WTC11 (cell line): ENCODE measurements at regions not wholly inside any gene's neighbourhood (a gene's known extent, or its start where the extent isn't known, plus 50 kb on each side); places are given as distances from the start of the nearest gene placed in this dataset.

ENCODE experiments used
- ATAC-seq: fragments of 200-7000 bp; cut with Tn5 transposase; 2 replicates; pipeline ENCODE4 v1.10.0; 2021; ENCODE audit warnings: mild to moderate bottlenecking, moderate library complexity
- CTCF ChIA-PET: fragments of 300-600 bp; sonication (Branson Sonifier 250); formaldehyde crosslinking; loops from one replicate; lab custom pipeline; 2021; ENCODE audit warnings: antibody characterized with exemption; lab: Charles Lee
- POLR2A ChIA-PET: fragments of 350-600 bp; sonication (Branson Sonifier 250); formaldehyde crosslinking; loops from one replicate; lab custom pipeline; 2021; ENCODE audit warnings: antibody characterized with exemption; lab: Charles Lee
- DNase-seq: peaks from one replicate; pipeline ENCODE4 v3.0.0; 2021; ENCODE audit warnings: low spot score
- H3K27ac Mint-ChIP-seq: 2 replicates; pipeline ENCODE4 v1.8.0; 2021; ENCODE audit warnings: mixed read lengths
- H3K27me3 Mint-ChIP-seq: 2 replicates; pipeline ENCODE4 v1.8.0; 2021; ENCODE audit warnings: low read depth, mild to moderate bottlenecking, moderate library complexity, mixed read lengths
- H3K36me3 Mint-ChIP-seq: 2 replicates; pipeline ENCODE4 v1.8.0; 2021; ENCODE audit warnings: mixed read lengths
- H3K4me1 Mint-ChIP-seq: 2 replicates; pipeline ENCODE4 v1.8.0; 2022; ENCODE audit warnings: mixed read lengths
- H3K4me3 Mint-ChIP-seq: 2 replicates; pipeline ENCODE4 v1.8.0; 2021; ENCODE audit warnings: mild to moderate bottlenecking, moderate library complexity, mixed read lengths
- H3K9me3 Mint-ChIP-seq: 2 replicates; pipeline ENCODE4 v1.8.0; 2021; ENCODE audit warnings: mixed read lengths
- CBFB ChIP-seq: sonication (generic); formaldehyde crosslinking; IDR thresholded peaks from 2 replicates; pipeline ENCODE4 v1.8.1; 2022; ENCODE audit warnings: mild to moderate bottlenecking, low read depth, missing genetic modification reagents
- CREB1 ChIP-seq: sonication (generic); formaldehyde crosslinking; IDR thresholded peaks from 2 replicates; pipeline ENCODE4 v1.8.0; 2023; ENCODE audit warnings: mild to moderate bottlenecking, missing genetic modification reagents
- ESRRA ChIP-seq: sonication (generic); formaldehyde crosslinking; IDR thresholded peaks from 2 replicates; pipeline ENCODE4 v1.8.1; 2022; ENCODE audit warnings: mild to moderate bottlenecking, missing genetic modification reagents, borderline replicate concordance
- FOXK1 ChIP-seq: sonication (generic); formaldehyde crosslinking; IDR thresholded peaks from 2 replicates; pipeline ENCODE4 v1.8.0; 2022; ENCODE audit warnings: mild to moderate bottlenecking, moderate library complexity, missing genetic modification reagents
- FOXP1 ChIP-seq: sonication (generic); formaldehyde crosslinking; IDR thresholded peaks from 2 replicates; pipeline ENCODE4 v1.8.0; 2022; ENCODE audit warnings: missing genetic modification reagents, mild to moderate bottlenecking, moderate library complexity, borderline replicate concordance
- HMGA2 ChIP-seq: fragments of 250-450 bp; sonication (Bioruptor Pico); IDR thresholded peaks from 2 replicates; pipeline ENCODE4 v1.4.0; 2021; ENCODE audit warnings: mild to moderate bottlenecking, moderate library complexity
- MYBL2 ChIP-seq: sonication (generic); formaldehyde crosslinking; IDR thresholded peaks from 2 replicates; pipeline ENCODE4 v1.8.1; 2023; ENCODE audit warnings: mild to moderate bottlenecking, moderate library complexity, missing genetic modification reagents
- NR1H2 ChIP-seq: sonication (generic); formaldehyde crosslinking; IDR thresholded peaks from 2 replicates; pipeline ENCODE4 v1.9.0; 2021; ENCODE audit warnings: mild to moderate bottlenecking, moderate library complexity, missing genetic modification reagents
- RORB ChIP-seq: fragments of 250-450 bp; sonication (Bioruptor Pico); IDR thresholded peaks from 2 replicates; pipeline ENCODE4 v1.9.0; 2021; ENCODE audit warnings: mild to moderate bottlenecking
- SMAD3 ChIP-seq: sonication (generic); formaldehyde crosslinking; IDR thresholded peaks from 2 replicates; pipeline ENCODE4 v1.8.0; 2022; ENCODE audit warnings: missing genetic modification reagents, mild to moderate bottlenecking, borderline replicate concordance
- TCF7 ChIP-seq: sonication (generic); formaldehyde crosslinking; IDR thresholded peaks from 2 replicates; pipeline ENCODE4 v1.8.0; 2022; ENCODE audit warnings: mild to moderate bottlenecking, low read depth, missing genetic modification reagents, moderate library complexity
- TEAD4 ChIP-seq: sonication (generic); formaldehyde crosslinking; IDR thresholded peaks from 2 replicates; pipeline ENCODE4 v1.8.0; 2022; ENCODE audit warnings: mild to moderate bottlenecking, missing genetic modification reagents
- ZNF219 ChIP-seq: sonication (generic); formaldehyde crosslinking; IDR thresholded peaks from 2 replicates; pipeline ENCODE4 v1.8.0; 2023; ENCODE audit warnings: missing genetic modification reagents, mild to moderate bottlenecking, borderline replicate concordance
- ZNF416 ChIP-seq: fragments of 250-450 bp; sonication (Bioruptor Pico); IDR thresholded peaks from 2 replicates; pipeline ENCODE4 v1.9.0; 2021; ENCODE audit warnings: mild to moderate bottlenecking, inconsistent platforms
- TF ChIP-seq, protein P1 (sequence below): sonication (generic); formaldehyde crosslinking; IDR thresholded peaks from 2 replicates; pipeline ENCODE4 v1.8.1; 2023; ENCODE audit warnings: mild to moderate bottlenecking, moderate library complexity, missing genetic modification reagents
- TF ChIP-seq, protein P2 (sequence below): sonication (generic); formaldehyde crosslinking; IDR thresholded peaks from 2 replicates; pipeline ENCODE4 v1.8.1; 2023; ENCODE audit warnings: mild to moderate bottlenecking, missing genetic modification reagents, moderate library complexity
- TF ChIP-seq, protein P3 (sequence below): fragments of 250-450 bp; sonication (Bioruptor Pico); IDR thresholded peaks from 2 replicates; pipeline ENCODE4 v1.9.0; 2021; ENCODE audit warnings: mild to moderate bottlenecking
- TF ChIP-seq, protein P4 (sequence below): fragments of 250-450 bp; sonication (Bioruptor Pico); IDR thresholded peaks from 2 replicates; pipeline ENCODE4 v1.9.0; 2021; ENCODE audit warnings: mild to moderate bottlenecking, borderline replicate concordance

DNA sequence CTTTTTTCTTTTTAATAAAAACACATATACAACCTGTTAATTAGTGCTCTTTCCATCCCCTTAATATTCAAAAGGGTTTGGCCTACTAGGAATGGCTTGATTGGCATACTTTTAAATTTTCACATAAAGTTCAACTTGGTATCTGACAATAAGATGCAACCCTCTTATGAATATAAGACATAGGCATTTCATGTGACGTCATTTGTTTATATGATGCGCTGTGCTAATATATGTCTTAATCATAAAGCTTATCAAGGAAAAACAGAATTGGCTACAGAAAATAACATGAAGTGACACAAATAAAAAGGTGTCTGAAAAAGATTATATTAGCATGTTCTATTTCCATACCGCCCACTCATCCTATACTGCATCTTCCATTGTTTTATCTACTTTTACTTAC is 1642.4 kb downstream of the EFNA5 start:
- peaks cover 15% of the 10 kb centered on the region for H3K36me3 Mint-ChIP-seq
- no peaks in the 10 kb centered on the region for H3K4me1 Mint-ChIP-seq
- POLR2A ChIA-PET, result no interaction called here
- no peak for ATAC-seq
- no peak for DNase-seq
- no peak overlapping the region for H3K4me3 Mint-ChIP-seq
- no peak for TF ChIP-seq RORB (CRISPR knock-in tag)
- TF ChIP-seq, protein P1, sequence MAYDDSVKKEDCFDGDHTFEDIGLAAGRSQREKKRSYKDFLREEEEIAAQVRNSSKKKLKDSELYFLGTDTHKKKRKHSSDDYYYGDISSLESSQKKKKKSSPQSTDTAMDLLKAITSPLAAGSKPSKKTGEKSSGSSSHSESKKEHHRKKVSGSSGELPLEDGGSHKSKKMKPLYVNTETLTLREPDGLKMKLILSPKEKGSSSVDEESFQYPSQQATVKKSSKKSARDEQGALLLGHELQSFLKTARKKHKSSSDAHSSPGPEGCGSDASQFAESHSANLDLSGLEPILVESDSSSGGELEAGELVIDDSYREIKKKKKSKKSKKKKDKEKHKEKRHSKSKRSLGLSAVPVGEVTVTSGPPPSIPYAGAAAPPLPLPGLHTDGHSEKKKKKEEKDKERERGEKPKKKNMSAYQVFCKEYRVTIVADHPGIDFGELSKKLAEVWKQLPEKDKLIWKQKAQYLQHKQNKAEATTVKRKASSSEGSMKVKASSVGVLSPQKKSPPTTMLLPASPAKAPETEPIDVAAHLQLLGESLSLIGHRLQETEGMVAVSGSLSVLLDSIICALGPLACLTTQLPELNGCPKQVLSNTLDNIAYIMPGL (CRISPR knock-in tag), result no peak
- H3K9me3 Mint-ChIP-seq, result peaks cover 28% of the 10 kb centered on the region
- H3K27me3 Mint-ChIP-seq, result no peaks in the 10 kb centered on the region
- CTCF ChIA-PET, result no interaction called here
- H3K27ac Mint-ChIP-seq, result no peak overlapping the region

DNA sequence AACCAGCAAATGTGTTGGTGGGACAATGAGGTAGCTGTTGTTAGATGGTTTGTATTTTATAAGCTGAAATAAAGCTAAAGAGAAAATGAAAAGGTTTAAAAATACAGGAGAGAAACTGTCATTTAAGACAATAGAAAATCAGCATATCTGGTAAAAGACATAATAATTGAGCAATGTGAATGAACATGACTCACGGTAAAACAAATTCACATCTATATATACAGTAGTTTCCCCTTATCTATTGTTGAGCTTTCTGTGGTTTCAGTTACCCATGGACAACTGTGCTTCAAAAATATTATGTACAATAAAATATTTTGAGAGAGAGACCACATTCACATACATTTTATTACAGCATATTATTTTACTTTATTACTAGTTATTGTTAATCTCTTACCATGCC is 1649.8 kb downstream of the EFNA5 start:
- Mint-ChIP-seq H3K27me3 (no peaks in the 10 kb centered on the region), H3K9me3 (no peaks in the 10 kb centered on the region), H3K4me1 (peaks cover 24% of the 10 kb centered on the region), H3K27ac (no peak overlapping the region), H3K4me3 (no peak overlapping the region), H3K36me3 (no peaks in the 10 kb centered on the region)
- CTCF ChIA-PET, result no interaction called here
- ATAC-seq (no peak), DNase-seq (no peak)
- POLR2A ChIA-PET, result no interaction called here
- TF ChIP-seq FOXP1 (no peak), NR1H2 (CRISPR knock-in tag) (no peak), TEAD4 (CRISPR knock-in tag) (no peak), CREB1 (no peak), TCF7 (CRISPR knock-in tag) (no peak), ZNF416 (CRISPR knock-in tag) (no peak), CBFB (CRISPR knock-in tag) (no peak), HMGA2 (CRISPR knock-in tag) (no peak), FOXK1 (CRISPR knock-in tag) (no peak), SMAD3 (CRISPR knock-in tag) (no peak), ESRRA (CRISPR knock-in tag) (no peak), MYBL2 (CRISPR knock-in tag) (no peak), ZNF219 (CRISPR knock-in tag) (no peak)
- TF ChIP-seq, protein P2, sequence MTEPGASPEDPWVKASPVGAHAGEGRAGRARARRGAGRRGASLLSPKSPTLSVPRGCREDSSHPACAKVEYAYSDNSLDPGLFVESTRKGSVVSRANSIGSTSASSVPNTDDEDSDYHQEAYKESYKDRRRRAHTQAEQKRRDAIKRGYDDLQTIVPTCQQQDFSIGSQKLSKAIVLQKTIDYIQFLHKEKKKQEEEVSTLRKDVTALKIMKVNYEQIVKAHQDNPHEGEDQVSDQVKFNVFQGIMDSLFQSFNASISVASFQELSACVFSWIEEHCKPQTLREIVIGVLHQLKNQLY, result no peak
- TF ChIP-seq, protein P3, sequence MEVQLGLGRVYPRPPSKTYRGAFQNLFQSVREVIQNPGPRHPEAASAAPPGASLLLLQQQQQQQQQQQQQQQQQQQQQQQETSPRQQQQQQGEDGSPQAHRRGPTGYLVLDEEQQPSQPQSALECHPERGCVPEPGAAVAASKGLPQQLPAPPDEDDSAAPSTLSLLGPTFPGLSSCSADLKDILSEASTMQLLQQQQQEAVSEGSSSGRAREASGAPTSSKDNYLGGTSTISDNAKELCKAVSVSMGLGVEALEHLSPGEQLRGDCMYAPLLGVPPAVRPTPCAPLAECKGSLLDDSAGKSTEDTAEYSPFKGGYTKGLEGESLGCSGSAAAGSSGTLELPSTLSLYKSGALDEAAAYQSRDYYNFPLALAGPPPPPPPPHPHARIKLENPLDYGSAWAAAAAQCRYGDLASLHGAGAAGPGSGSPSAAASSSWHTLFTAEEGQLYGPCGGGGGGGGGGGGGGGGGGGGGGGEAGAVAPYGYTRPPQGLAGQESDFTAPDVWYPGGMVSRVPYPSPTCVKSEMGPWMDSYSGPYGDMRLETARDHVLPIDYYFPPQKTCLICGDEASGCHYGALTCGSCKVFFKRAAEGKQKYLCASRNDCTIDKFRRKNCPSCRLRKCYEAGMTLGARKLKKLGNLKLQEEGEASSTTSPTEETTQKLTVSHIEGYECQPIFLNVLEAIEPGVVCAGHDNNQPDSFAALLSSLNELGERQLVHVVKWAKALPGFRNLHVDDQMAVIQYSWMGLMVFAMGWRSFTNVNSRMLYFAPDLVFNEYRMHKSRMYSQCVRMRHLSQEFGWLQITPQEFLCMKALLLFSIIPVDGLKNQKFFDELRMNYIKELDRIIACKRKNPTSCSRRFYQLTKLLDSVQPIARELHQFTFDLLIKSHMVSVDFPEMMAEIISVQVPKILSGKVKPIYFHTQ (CRISPR knock-in tag), result no peak
- TF ChIP-seq, protein P4, sequence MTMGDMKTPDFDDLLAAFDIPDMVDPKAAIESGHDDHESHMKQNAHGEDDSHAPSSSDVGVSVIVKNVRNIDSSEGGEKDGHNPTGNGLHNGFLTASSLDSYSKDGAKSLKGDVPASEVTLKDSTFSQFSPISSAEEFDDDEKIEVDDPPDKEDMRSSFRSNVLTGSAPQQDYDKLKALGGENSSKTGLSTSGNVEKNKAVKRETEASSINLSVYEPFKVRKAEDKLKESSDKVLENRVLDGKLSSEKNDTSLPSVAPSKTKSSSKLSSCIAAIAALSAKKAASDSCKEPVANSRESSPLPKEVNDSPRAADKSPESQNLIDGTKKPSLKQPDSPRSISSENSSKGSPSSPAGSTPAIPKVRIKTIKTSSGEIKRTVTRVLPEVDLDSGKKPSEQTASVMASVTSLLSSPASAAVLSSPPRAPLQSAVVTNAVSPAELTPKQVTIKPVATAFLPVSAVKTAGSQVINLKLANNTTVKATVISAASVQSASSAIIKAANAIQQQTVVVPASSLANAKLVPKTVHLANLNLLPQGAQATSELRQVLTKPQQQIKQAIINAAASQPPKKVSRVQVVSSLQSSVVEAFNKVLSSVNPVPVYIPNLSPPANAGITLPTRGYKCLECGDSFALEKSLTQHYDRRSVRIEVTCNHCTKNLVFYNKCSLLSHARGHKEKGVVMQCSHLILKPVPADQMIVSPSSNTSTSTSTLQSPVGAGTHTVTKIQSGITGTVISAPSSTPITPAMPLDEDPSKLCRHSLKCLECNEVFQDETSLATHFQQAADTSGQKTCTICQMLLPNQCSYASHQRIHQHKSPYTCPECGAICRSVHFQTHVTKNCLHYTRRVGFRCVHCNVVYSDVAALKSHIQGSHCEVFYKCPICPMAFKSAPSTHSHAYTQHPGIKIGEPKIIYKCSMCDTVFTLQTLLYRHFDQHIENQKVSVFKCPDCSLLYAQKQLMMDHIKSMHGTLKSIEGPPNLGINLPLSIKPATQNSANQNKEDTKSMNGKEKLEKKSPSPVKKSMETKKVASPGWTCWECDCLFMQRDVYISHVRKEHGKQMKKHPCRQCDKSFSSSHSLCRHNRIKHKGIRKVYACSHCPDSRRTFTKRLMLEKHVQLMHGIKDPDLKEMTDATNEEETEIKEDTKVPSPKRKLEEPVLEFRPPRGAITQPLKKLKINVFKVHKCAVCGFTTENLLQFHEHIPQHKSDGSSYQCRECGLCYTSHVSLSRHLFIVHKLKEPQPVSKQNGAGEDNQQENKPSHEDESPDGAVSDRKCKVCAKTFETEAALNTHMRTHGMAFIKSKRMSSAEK (CRISPR knock-in tag), result no peak
